ENCODE measurements at regions not wholly inside any gene's neighbourhood (a gene's known extent, or its start where the extent isn't known, plus 50 kb on each side); places are given as distances from the start of the nearest gene placed in this dataset.

GRCh38 chr2:240255811-240256703 lies 115.6 kb upstream of the OTOS start:
- no peak for TF ChIP-seq POLR2A (IDR thresholded peaks at IDR 0.05)
- TF ChIP-seq CTCF (IDR thresholded peaks at IDR 0.05), result no peak
- TF ChIP-seq POLR2AphosphoS5 (IDR thresholded peaks at IDR 0.05), result no peak

Measured in suprapubic skin (tissue), 4 donors.